Retinal pigment epithelial cell (primary cell): ENCODE measurements at regions not wholly inside any gene's neighbourhood (a gene's known extent, or its start where the extent isn't known, plus 50 kb on each side); places are given as distances from the start of the nearest gene placed in this dataset.

ENCODE experiments used
- DNase-seq: peaks from one replicate; pipeline ENCODE4 v3.0.0-alpha.2; 2010; ENCODE audit warnings: low read depth
- H3K4me3 ChIP-seq: 2 replicates; pipeline ENCODE4 v1.5.1; 2011; ENCODE audit warnings: mild to moderate bottlenecking, low read length, control low read depth, moderate library complexity
- CTCF ChIP-seq: conservative IDR thresholded peaks from 2 replicates; pipeline ENCODE4 v1.5.1; 2011; ENCODE audit warnings: low read depth, low read length, control low read depth, inconsistent platforms

- no peak overlapping the region for H3K4me3 ChIP-seq
- DNase-seq: no peak
- TF ChIP-seq CTCF: no peak
Measured at GRCh38 chr12:91384366-91384765, 201.7 kb upstream of the DCN start.

GRCh38 chr12:91383099-91383498, 200.5 kb upstream of the DCN start:
- no peak for TF ChIP-seq CTCF
- H3K4me3 ChIP-seq: no peak overlapping the region
- DNase-seq: no peak

GRCh38 chr12:91382081-91382543, 199.5 kb upstream of the DCN start:
- peak overlapping the region; percentile 56 for H3K4me3 ChIP-seq
- peak; percentile 84 for TF ChIP-seq CTCF
- DNase-seq: no peak

GRCh38 chr12:91381309-91381804, 198.7 kb upstream of the DCN start:
- peak; percentile 83 for DNase-seq
- TF ChIP-seq CTCF: no peak
- peak overlapping the region; percentile 56 for H3K4me3 ChIP-seq

GRCh38 chr12:91380631-91381030, 198.0 kb upstream of the DCN start:
- TF ChIP-seq CTCF: no peak
- H3K4me3 ChIP-seq: no peak overlapping the region
- no peak for DNase-seq

- no peak overlapping the region for H3K4me3 ChIP-seq
Measured at GRCh38 chr12:91379051-91379775, 196.6 kb upstream of the DCN start.

More at GRCh38 chr12:91379051-91379775, 196.6 kb upstream of the DCN start:
- no peak for DNase-seq
- TF ChIP-seq CTCF: no peak
